Keratinocyte (primary cell): ENCODE measurements at regions not wholly inside any gene's neighbourhood (a gene's known extent, or its start where the extent isn't known, plus 50 kb on each side); places are given as distances from the start of the nearest gene placed in this dataset.

Source experiments
- DNase-seq: peaks from one replicate; pipeline ENCODE4 v3.0.0-alpha.2; 2011; ENCODE audit warnings: low read depth, missing footprints, low spot score
- FAIRE-seq: peaks from 2 replicates; lab custom pipeline; 2011; peaks lifted over from hg19 to GRCh38; lab: Jason Lieb, UNC
- H2AFZ ChIP-seq: 2 replicates; pipeline ENCODE4 v1.6.0; 2012; ENCODE audit warnings: low read length, control low read depth, inconsistent platforms; ENCODE audit not compliant: control insufficient read depth
- H3K27ac ChIP-seq: 2 replicates; pipeline ENCODE4 v1.5.1; 2011; ENCODE audit warnings: low read length; ENCODE audit not compliant: control insufficient read depth, insufficient read depth
- H3K27me3 ChIP-seq: 3 replicates; pipeline ENCODE4 v1.6.0; 2011; ENCODE audit warnings: low read length; ENCODE audit not compliant: control insufficient read depth, insufficient read depth; ENCODE audit errors: extremely low read depth
- H3K36me3 ChIP-seq, 2 experiments: 2 replicates in 1 of 2; 3 replicates in 1 of 2; pipeline ENCODE4 v1.5.1; 2011; ENCODE audit warnings: low read length in 2 of 2, mild to moderate bottlenecking in 1 of 2; ENCODE audit not compliant: control insufficient read depth in 2 of 2, insufficient read depth in 2 of 2; ENCODE audit errors: extremely low read depth in 1 of 2
- H3K4me1 ChIP-seq: 3 replicates; pipeline ENCODE4 v1.5.1; 2011; ENCODE audit warnings: low read length; ENCODE audit not compliant: control insufficient read depth, insufficient read depth; ENCODE audit errors: extremely low read depth
- H3K4me2 ChIP-seq: 3 replicates; pipeline ENCODE4 v1.6.0; 2011; ENCODE audit warnings: low read depth, low read length; ENCODE audit not compliant: control insufficient read depth, insufficient read depth; ENCODE audit errors: extremely low read depth
- H3K4me3 ChIP-seq, 3 experiments: fragments of 200-600 bp in 1 of 3; sonication (generic) in 1 of 3; 2 replicates in 2 of 3; 3 replicates in 1 of 3; pipeline ENCODE4 v1.5.1; 2011 to 2016; ENCODE audit warnings: low read length in 3 of 3, mild to moderate bottlenecking in 3 of 3, control low read depth in 2 of 3, inconsistent platforms in 1 of 3, low read depth in 1 of 3, mixed read lengths in 1 of 3, mixed run types in 1 of 3, moderate library complexity in 1 of 3; ENCODE audit not compliant: control insufficient read depth in 2 of 3, insufficient read depth in 2 of 3; ENCODE audit errors: extremely low read depth in 1 of 3
- H3K79me2 ChIP-seq: 2 replicates; pipeline ENCODE4 v1.6.0; 2012; ENCODE audit warnings: low read length; ENCODE audit not compliant: control insufficient read depth, insufficient read depth
- H3K9ac ChIP-seq: 3 replicates; pipeline ENCODE4 v1.6.0; 2011; ENCODE audit warnings: low read length; ENCODE audit not compliant: control insufficient read depth, insufficient read depth; ENCODE audit errors: extremely low read depth
- H3K9me1 ChIP-seq: 3 replicates; pipeline ENCODE4 v1.6.0; 2011; ENCODE audit warnings: low read length; ENCODE audit not compliant: control insufficient read depth, insufficient read depth; ENCODE audit errors: extremely low read depth
- H3K9me3 ChIP-seq: 2 replicates; pipeline ENCODE4 v1.5.1; 2012; ENCODE audit warnings: low read depth, low read length; ENCODE audit not compliant: control insufficient read depth
- H4K20me1 ChIP-seq: 3 replicates; pipeline ENCODE4 v1.6.0; 2011; ENCODE audit warnings: low read length; ENCODE audit not compliant: control insufficient read depth, insufficient read depth; ENCODE audit errors: extremely low read depth
- CTCF ChIP-seq, 3 experiments: IDR thresholded peaks in 1 of 3; conservative IDR thresholded peaks in 1 of 3; optimal IDR thresholded peaks in 1 of 3; 2 replicates in 2 of 3; 3 replicates in 1 of 3; pipeline versions ENCODE3 to v1.5.1; 2011; ENCODE audit warnings: low read length in 3 of 3, mild to moderate bottlenecking in 3 of 3, moderate library complexity in 2 of 3, control low read depth in 1 of 3, inconsistent platforms in 1 of 3; ENCODE audit not compliant: insufficient read depth in 2 of 3; ENCODE audit errors: extremely low read depth in 1 of 3
- EZH2 ChIP-seq: IDR thresholded peaks from one replicate; pipeline ENCODE4 v1.6.1; 2012; ENCODE audit warnings: inconsistent platforms, mild to moderate bottlenecking, low read length, moderate library complexity
- dilution Hi-C: fragments of 300-500 bp; cut with MboI; formaldehyde crosslinking; loops from one replicate; pipeline ENCODE4 v1.7.0; 2020; ENCODE audit warnings: low sequenced_read_pairs; ENCODE audit not compliant: extremely low pct_ligation_motif_present

DNA sequence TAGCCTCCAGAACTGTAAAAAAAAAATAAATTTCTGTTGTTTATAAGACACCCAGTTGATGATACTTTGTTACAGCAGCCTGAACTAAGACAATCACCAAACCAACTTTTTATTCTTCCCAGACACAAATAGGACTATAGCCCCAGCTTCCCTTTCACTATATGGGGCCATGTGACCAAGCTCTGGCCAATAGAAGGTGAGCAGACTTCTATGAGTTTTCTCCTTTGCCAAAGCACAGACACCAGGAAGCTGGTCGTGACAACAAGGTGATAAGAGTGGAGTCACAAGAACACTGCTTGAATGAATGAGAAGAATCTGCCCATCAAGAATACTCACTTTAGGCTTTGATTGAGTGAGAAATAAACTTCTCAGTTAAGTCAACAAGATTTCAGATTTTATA is 217.7 kb downstream of the DEPDC1B start:
- no peak for FAIRE-seq

DNA sequence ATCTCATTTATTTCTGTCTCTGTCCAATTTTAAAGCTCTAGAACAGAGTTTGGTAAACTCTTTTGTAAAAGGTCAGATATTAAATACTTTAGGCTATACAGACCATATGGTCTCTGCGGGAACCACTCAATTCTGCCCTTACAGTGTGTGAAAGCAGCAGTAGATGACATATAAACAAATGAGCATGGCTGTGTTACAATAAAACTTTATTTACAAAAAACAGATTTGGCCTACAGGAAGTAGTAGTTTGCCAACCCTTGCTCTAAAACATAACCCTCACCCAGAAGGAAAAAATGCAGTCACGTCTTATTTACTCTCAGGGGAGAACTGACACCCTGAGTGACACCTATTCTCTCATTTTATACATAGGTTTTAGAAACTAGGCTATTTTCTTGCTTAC is 220.4 kb downstream of the DEPDC1B start:
- Histone ChIP-seq H2AFZ (no peak overlapping the region), H3K4me1 (no peaks in the 10 kb centered on the region), H3K27me3 (no peaks in the 10 kb centered on the region), H3K9me3 (no peaks in the 10 kb centered on the region), H3K36me3 (no peaks in the 10 kb centered on the region), H4K20me1 (no peaks in the 10 kb centered on the region), H3K4me3 (no peak overlapping the region), H3K9ac (no peak overlapping the region), H3K9me1 (no peaks in the 10 kb centered on the region), H3K27ac (no peak overlapping the region), H3K79me2 (no peaks in the 10 kb centered on the region), H3K4me2 (no peak overlapping the region)
- DNase-seq (no peak), FAIRE-seq (no peak)
- dilution Hi-C loops, result no loop called here
- TF ChIP-seq CTCF (optimal IDR thresholded peaks at IDR 0.05 in 1 of 3, IDR thresholded peaks at IDR 0.05 in 1 of 3, conservative IDR thresholded peaks at IDR 0.05 in 1 of 3; ENCODE audit: extremely low read depth in 1 of 3, insufficient read depth in 2 of 3, low read length in 3 of 3), result no peak
- no peak for TF ChIP-seq EZH2

More for the DNA sequence above, 217.7 kb downstream of the DEPDC1B start:
- Histone ChIP-seq H3K9ac (no peak overlapping the region), H4K20me1 (no peaks in the 10 kb centered on the region), H3K4me2 (no peak overlapping the region), H2AFZ (no peak overlapping the region), H3K27ac (no peak overlapping the region), H3K4me1 (no peaks in the 10 kb centered on the region), H3K27me3 (no peaks in the 10 kb centered on the region), H3K4me3 (no peak overlapping the region), H3K9me1 (no peaks in the 10 kb centered on the region), H3K9me3 (no peaks in the 10 kb centered on the region), H3K79me2 (no peaks in the 10 kb centered on the region), H3K36me3 (no peaks in the 10 kb centered on the region)
- dilution Hi-C loops, result no loop called here
- no peak for DNase-seq
- TF ChIP-seq EZH2 (no peak), CTCF (optimal IDR thresholded peaks at IDR 0.05 in 1 of 3, IDR thresholded peaks at IDR 0.05 in 1 of 3, conservative IDR thresholded peaks at IDR 0.05 in 1 of 3; ENCODE audit: extremely low read depth in 1 of 3, insufficient read depth in 2 of 3, low read length in 3 of 3) (no peak)
